Smooth muscle cell (in vitro differentiated cells): ENCODE measurements at regions not wholly inside any gene's neighbourhood (a gene's known extent, or its start where the extent isn't known, plus 50 kb on each side); places are given as distances from the start of the nearest gene placed in this dataset.

Experiments used
- DNase-seq: peaks from one replicate; lab custom pipeline; 2025; ENCODE audit not compliant: unreplicated experiment; lab: John Stamatoyannopoulos, UW
- H2AFZ ChIP-seq: fragments of 200-600 bp; sonication (generic); 2 replicates; pipeline ENCODE4 v1.6.0; 2016; ENCODE audit warnings: antibody characterized with exemption, low read depth, mild to moderate bottlenecking
- H3F3A ChIP-seq: fragments of 200-600 bp; sonication (generic); 2 replicates; pipeline ENCODE4 v1.6.0; 2017; ENCODE audit warnings: antibody characterized with exemption, low read depth
- H3K27ac ChIP-seq: fragments of 200-600 bp; sonication (generic); 2 replicates; pipeline ENCODE4 v1.5.1; 2016; ENCODE audit warnings: low read depth, mild to moderate bottlenecking
- H3K27me3 ChIP-seq: fragments of 200-600 bp; sonication (generic); 2 replicates; pipeline ENCODE4 v1.6.1; 2016; ENCODE audit warnings: low read depth, mild to moderate bottlenecking
- H3K36me3 ChIP-seq: fragments of 200-600 bp; sonication (generic); 2 replicates; pipeline ENCODE4 v1.5.1; 2016; ENCODE audit warnings: low read depth
- H3K4me1 ChIP-seq: fragments of 200-600 bp; sonication (generic); 2 replicates; pipeline ENCODE4 v1.5.1; 2016; ENCODE audit warnings: low read depth
- H3K4me2 ChIP-seq: fragments of 200-600 bp; sonication (generic); 2 replicates; pipeline ENCODE4 v1.6.0; 2016; ENCODE audit warnings: mild to moderate bottlenecking
- H3K4me3 ChIP-seq: fragments of 200-600 bp; sonication (generic); 2 replicates; pipeline ENCODE4 v1.5.1; 2016; ENCODE audit warnings: mild to moderate bottlenecking
- H3K79me2 ChIP-seq: fragments of 200-600 bp; sonication (generic); 2 replicates; pipeline ENCODE4 v1.6.0; 2016; ENCODE audit warnings: low read depth, mild to moderate bottlenecking
- H3K9ac ChIP-seq: fragments of 200-600 bp; sonication (generic); 2 replicates; pipeline ENCODE4 v1.6.0; 2016; ENCODE audit warnings: low read depth
- H3K9me3 ChIP-seq: fragments of 200-600 bp; sonication (generic); replicated peaks from 2 replicates; pipeline ENCODE4 v1.5.1; 2016; ENCODE audit warnings: low read depth
- H4K20me1 ChIP-seq: fragments of 200-600 bp; sonication (generic); 2 replicates; pipeline ENCODE4 v1.6.0; 2016; ENCODE audit warnings: low read depth
- CTCF ChIP-seq: fragments of 200-600 bp; sonication (generic); IDR thresholded peaks from 2 replicates; pipeline ENCODE4 v1.5.1; 2017; ENCODE audit warnings: borderline replicate concordance, mild to moderate bottlenecking, antibody characterized with exemption; ENCODE audit not compliant: insufficient read depth, poor library complexity, severe bottlenecking
- WGBS: methylation state at CpG from one replicate; pipeline ENCODE4 v1.1.7; 2016; ENCODE audit warnings: low lambda C conversion rate; 5-methylcytosine and 5-hydroxymethylcytosine counted together

- no peak for DNase-seq
- no peaks in the 10 kb centered on the region for H3K4me1 ChIP-seq
Observed at GRCh38 chr16:66250686-66251431, 115.6 kb upstream of the CDH5 start.

GRCh38 chr16:66247516-66248481 lies 118.7 kb upstream of the CDH5 start:
- 18% methylated on average over 13 of the region's 13 CpGs for WGBS
- H3K4me3 ChIP-seq = no peak overlapping the region

More at GRCh38 chr16:66250686-66251431, 115.6 kb upstream of the CDH5 start:
- no peak for TF ChIP-seq CTCF
- H3K4me2 ChIP-seq = peak overlapping the region; percentile 75
- H2AFZ ChIP-seq = no peak overlapping the region
- H3K9ac ChIP-seq = no peak overlapping the region
- no peaks in the 10 kb centered on the region for H3K9me3 ChIP-seq
- peak overlapping the region; percentile 71 for H3K27ac ChIP-seq
- 16% methylated on average over 10 of the region's 10 CpGs for WGBS
- no peaks in the 10 kb centered on the region for H3K36me3 ChIP-seq
- H3K4me3 ChIP-seq = no peak overlapping the region
- no peaks in the 10 kb centered on the region for H3K27me3 ChIP-seq
- no peaks in the 10 kb centered on the region for H3K79me2 ChIP-seq
- H4K20me1 ChIP-seq = no peaks in the 10 kb centered on the region
- peaks cover 26% of the 10 kb centered on the region for H3F3A ChIP-seq

GRCh38 chr16:66245868-66246267 lies 120.6 kb upstream of the CDH5 start:
- no peaks in the 10 kb centered on the region for H3K9me3 ChIP-seq
- no peaks in the 10 kb centered on the region for H3K27me3 ChIP-seq
- no peak overlapping the region for H3K27ac ChIP-seq
- no peak overlapping the region for H3K4me2 ChIP-seq
- no peaks in the 10 kb centered on the region for H3K4me1 ChIP-seq
- no peak overlapping the region for H2AFZ ChIP-seq
- H3K79me2 ChIP-seq = no peaks in the 10 kb centered on the region
- DNase-seq = no peak
- H4K20me1 ChIP-seq = no peaks in the 10 kb centered on the region
- H3K4me3 ChIP-seq = no peak overlapping the region
- TF ChIP-seq CTCF = no peak
- no peak overlapping the region for H3K9ac ChIP-seq
- WGBS = 94% methylated on average over 4 of the region's 4 CpGs
- H3K36me3 ChIP-seq = no peaks in the 10 kb centered on the region
- peaks cover 15% of the 10 kb centered on the region for H3F3A ChIP-seq

More at GRCh38 chr16:66247516-66248481, 118.7 kb upstream of the CDH5 start:
- Histone ChIP-seq H3K9me3 (no peaks in the 10 kb centered on the region), H2AFZ (peak overlapping the region; percentile 6), H3K9ac (peak overlapping the region; percentile 66), H3K36me3 (no peaks in the 10 kb centered on the region), H3K4me2 (peak overlapping the region; percentile 63), H3K27me3 (no peaks in the 10 kb centered on the region), H3F3A (peaks cover 26% of the 10 kb centered on the region), H3K4me1 (no peaks in the 10 kb centered on the region), H3K27ac (peak overlapping the region; percentile 90), H3K79me2 (no peaks in the 10 kb centered on the region), H4K20me1 (no peaks in the 10 kb centered on the region)
- DNase-seq = peak; percentile 26
- no peak for TF ChIP-seq CTCF
